ENCODE measurements at regions not wholly inside any gene's neighbourhood (a gene's known extent, or its start where the extent isn't known, plus 50 kb on each side); places are given as distances from the start of the nearest gene placed in this dataset.

DNA sequence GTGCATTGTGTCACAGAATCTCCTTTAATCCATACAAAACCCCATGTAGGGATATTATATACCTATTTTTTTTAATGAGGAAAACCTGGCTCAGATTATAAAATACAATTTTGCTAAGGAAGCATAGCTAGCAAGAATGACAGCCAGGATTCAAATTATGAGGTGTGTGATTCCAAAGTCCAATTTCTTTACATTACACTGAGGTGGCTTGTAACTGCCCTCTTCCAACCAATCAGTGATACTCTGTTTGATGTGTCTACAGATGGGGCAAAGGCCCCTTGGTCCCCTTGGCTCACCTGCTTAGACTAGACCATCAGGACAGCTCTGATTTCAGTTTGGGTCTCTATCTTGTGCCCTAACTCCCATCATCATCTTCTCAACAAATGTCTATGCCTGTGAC, 120.3 kb upstream of the ADAMTS9 start:
- TF ChIP-seq EZH2 (IDR thresholded peaks at IDR 0.05; ENCODE audit: insufficient read depth, poor library complexity, severe bottlenecking): no peak
- TF ChIP-seq EZH2phosphoT487 (IDR thresholded peaks at IDR 0.05; ENCODE audit: insufficient read depth, low read depth): no peak
